Mesenchymal stem cell (in vitro differentiated cells and primary cell): ENCODE measurements at regions not wholly inside any gene's neighbourhood (a gene's known extent, or its start where the extent isn't known, plus 50 kb on each side); places are given as distances from the start of the nearest gene placed in this dataset.

Experiments
- DNase-seq: peaks from one replicate; pipeline ENCODE4 v3.0.0-alpha.2; 2013
- H2AFZ ChIP-seq: one replicate; pipeline ENCODE4 v1.6.1; 2013; ENCODE audit warnings: low read depth, mild to moderate bottlenecking, control low read depth, inconsistent platforms, low read length, moderate library complexity
- H2AK5ac ChIP-seq: 2 replicates; pipeline ENCODE4 v1.6.1; 2013; ENCODE audit warnings: low read length, moderate library complexity, mild to moderate bottlenecking, inconsistent platforms; ENCODE audit not compliant: severe bottlenecking
- H2BK120ac ChIP-seq: one replicate; pipeline ENCODE4 v1.6.1; 2013; ENCODE audit warnings: low read depth, mild to moderate bottlenecking, inconsistent platforms, low read length, moderate library complexity
- H2BK12ac ChIP-seq, 2 experiments: one replicate each; pipeline ENCODE4 v1.6.1; 2013; ENCODE audit warnings: inconsistent platforms in 2 of 2, low read length in 2 of 2, mild to moderate bottlenecking in 2 of 2, moderate library complexity in 2 of 2, control low read depth in 1 of 2
- H2BK15ac ChIP-seq: one replicate; pipeline ENCODE4 v1.6.1; 2013; ENCODE audit warnings: mild to moderate bottlenecking, low read depth, inconsistent platforms; ENCODE audit not compliant: poor library complexity, severe bottlenecking
- H2BK5ac ChIP-seq: 2 replicates; pipeline ENCODE4 v1.6.1; 2013; ENCODE audit warnings: low read depth, mild to moderate bottlenecking, low read length, control low read depth, inconsistent platforms; ENCODE audit not compliant: poor library complexity, severe bottlenecking
- H3K14ac ChIP-seq, 2 experiments: one replicate each; pipeline ENCODE4 v1.6.1; 2013; ENCODE audit warnings: inconsistent platforms in 2 of 2, low read length in 2 of 2, control low read depth in 1 of 2, mild to moderate bottlenecking in 1 of 2, moderate library complexity in 1 of 2
- H3K18ac ChIP-seq, 2 experiments: one replicate each; pipeline ENCODE4 v1.6.1; 2013; ENCODE audit warnings: inconsistent platforms in 2 of 2, low read length in 2 of 2, control low read depth in 1 of 2, low read depth in 1 of 2, mild to moderate bottlenecking in 1 of 2
- H3K23ac ChIP-seq, 2 experiments: one replicate each; pipeline ENCODE4 v1.6.1; 2013; ENCODE audit warnings: inconsistent platforms in 2 of 2, low read length in 2 of 2, mild to moderate bottlenecking in 2 of 2, moderate library complexity in 2 of 2, control low read depth in 1 of 2
- H3K27ac ChIP-seq: 2 replicates; pipeline ENCODE4 v1.5.1; 2013; ENCODE audit warnings: mild to moderate bottlenecking, moderate library complexity, low read length, control low read depth, inconsistent platforms; ENCODE audit not compliant: poor library complexity, severe bottlenecking
- H3K27me3 ChIP-seq, 2 experiments: 2 replicates each; pipeline versions ENCODE4 v1.6.1 to v1.7.0; 2013; ENCODE audit warnings: low read length in 2 of 2, mild to moderate bottlenecking in 2 of 2, moderate library complexity in 2 of 2, control low read depth in 1 of 2, inconsistent platforms in 1 of 2; ENCODE audit not compliant: control insufficient read depth in 1 of 2, insufficient read depth in 1 of 2
- H3K36me3 ChIP-seq, 2 experiments: 2 replicates each; pipeline versions ENCODE4 v1.6.1 to v1.7.0; 2013; ENCODE audit warnings: low read length in 2 of 2, control low read depth in 1 of 2, inconsistent platforms in 1 of 2, low read depth in 1 of 2, mild to moderate bottlenecking in 1 of 2; ENCODE audit not compliant: insufficient read depth in 2 of 2, control insufficient read depth in 1 of 2
- H3K4ac ChIP-seq, 2 experiments: one replicate each; pipeline ENCODE4 v1.6.1; 2013; ENCODE audit warnings: inconsistent platforms in 2 of 2, low read length in 2 of 2, mild to moderate bottlenecking in 2 of 2, moderate library complexity in 2 of 2, control low read depth in 1 of 2, low read depth in 1 of 2
- H3K4me1 ChIP-seq: 2 replicates; pipeline ENCODE4 v1.6.1; 2013; ENCODE audit warnings: low read depth, low read length, control low read depth; ENCODE audit not compliant: control insufficient read depth, insufficient read depth
- H3K4me2 ChIP-seq: 2 replicates; pipeline ENCODE4 v1.6.1; 2013; ENCODE audit warnings: low read length, mild to moderate bottlenecking, inconsistent platforms; ENCODE audit not compliant: poor library complexity, severe bottlenecking
- H3K4me3 ChIP-seq, 2 experiments: 2 replicates each; pipeline versions ENCODE4 v1.5.1 to v1.7.0; 2013; ENCODE audit warnings: low read length in 2 of 2, mild to moderate bottlenecking in 2 of 2, control low read depth in 1 of 2, low read depth in 1 of 2; ENCODE audit not compliant: insufficient read depth in 1 of 2
- H3K79me1 ChIP-seq: replicated peaks from 2 replicates; pipeline ENCODE4 v1.6.1; 2013; ENCODE audit warnings: mild to moderate bottlenecking, control low read depth, low read length, inconsistent platforms; ENCODE audit not compliant: poor library complexity, severe bottlenecking
- H3K9ac ChIP-seq: 2 replicates; pipeline ENCODE4 v1.7.0; 2013; ENCODE audit warnings: mild to moderate bottlenecking, low read length, moderate library complexity
- H3K9me3 ChIP-seq: 2 replicates; pipeline ENCODE4 v1.7.0; 2013; ENCODE audit warnings: mild to moderate bottlenecking, low read length; ENCODE audit not compliant: control insufficient read depth
- H4K8ac ChIP-seq: one replicate; pipeline ENCODE4 v1.6.1; 2013; ENCODE audit warnings: inconsistent platforms, mild to moderate bottlenecking, low read length, moderate library complexity
- H4K91ac ChIP-seq: one replicate; pipeline ENCODE4 v1.6.1; 2013; ENCODE audit warnings: mild to moderate bottlenecking, low read length, inconsistent platforms
- WGBS: methylation state at CpG from one replicate; pipeline ENCODE4 v1.1.7; 2013; ENCODE audit warnings: mixed read lengths; 5-methylcytosine and 5-hydroxymethylcytosine counted together

DNA sequence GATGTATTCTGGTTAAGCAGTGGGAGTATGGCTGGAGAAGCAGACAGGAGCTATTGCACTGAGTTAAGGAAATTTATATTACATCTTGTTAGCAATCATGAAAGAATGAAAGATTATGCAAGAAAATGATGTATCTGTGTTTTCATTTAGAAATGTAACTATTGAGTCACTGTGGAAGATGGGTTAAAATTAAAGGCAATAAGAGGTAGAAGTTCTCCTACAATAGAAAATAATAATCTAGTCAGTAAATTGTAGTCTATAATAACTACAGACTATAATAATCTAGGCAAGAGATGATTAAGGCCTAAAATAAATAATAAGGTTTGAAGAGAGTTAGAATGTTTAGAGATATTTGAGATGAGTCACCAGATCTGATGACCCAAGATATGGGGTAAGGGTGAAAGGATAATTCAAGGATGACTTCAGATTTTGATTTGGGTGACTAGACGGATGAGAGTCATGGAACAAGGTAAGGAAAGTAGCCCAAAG lies 371.9 kb upstream of the KCNH7 start:
- no peaks in the 10 kb centered on the region for H3K27me3 ChIP-seq
- H3K18ac ChIP-seq: no peak overlapping the region
- no peak overlapping the region for H4K8ac ChIP-seq
- H3K23ac ChIP-seq: no peak overlapping the region
- WGBS: 67% methylated on average over 1 of the region's 1 CpG
- H3K36me3 ChIP-seq: no peaks in the 10 kb centered on the region
- no peak overlapping the region for H2AK5ac ChIP-seq
- H3K79me1 ChIP-seq: no peaks in the 10 kb centered on the region
- no peak overlapping the region for H4K91ac ChIP-seq
- no peak overlapping the region for H2BK120ac ChIP-seq
- H2AFZ ChIP-seq: no peak overlapping the region
- H3K4me3 ChIP-seq: no peak overlapping the region
- no peaks in the 10 kb centered on the region for H3K9me3 ChIP-seq
- peak overlapping the region; percentile 48 for H3K9ac ChIP-seq
- no peak overlapping the region for H2BK15ac ChIP-seq
- no peak overlapping the region for H3K14ac ChIP-seq
- H2BK5ac ChIP-seq: no peak overlapping the region
- H3K4me1 ChIP-seq: no peaks in the 10 kb centered on the region
- DNase-seq: peak; percentile 51
- no peak overlapping the region for H3K4ac ChIP-seq
- no peak overlapping the region for H2BK12ac ChIP-seq
- no peak overlapping the region for H3K27ac ChIP-seq
- no peak overlapping the region for H3K4me2 ChIP-seq

DNA sequence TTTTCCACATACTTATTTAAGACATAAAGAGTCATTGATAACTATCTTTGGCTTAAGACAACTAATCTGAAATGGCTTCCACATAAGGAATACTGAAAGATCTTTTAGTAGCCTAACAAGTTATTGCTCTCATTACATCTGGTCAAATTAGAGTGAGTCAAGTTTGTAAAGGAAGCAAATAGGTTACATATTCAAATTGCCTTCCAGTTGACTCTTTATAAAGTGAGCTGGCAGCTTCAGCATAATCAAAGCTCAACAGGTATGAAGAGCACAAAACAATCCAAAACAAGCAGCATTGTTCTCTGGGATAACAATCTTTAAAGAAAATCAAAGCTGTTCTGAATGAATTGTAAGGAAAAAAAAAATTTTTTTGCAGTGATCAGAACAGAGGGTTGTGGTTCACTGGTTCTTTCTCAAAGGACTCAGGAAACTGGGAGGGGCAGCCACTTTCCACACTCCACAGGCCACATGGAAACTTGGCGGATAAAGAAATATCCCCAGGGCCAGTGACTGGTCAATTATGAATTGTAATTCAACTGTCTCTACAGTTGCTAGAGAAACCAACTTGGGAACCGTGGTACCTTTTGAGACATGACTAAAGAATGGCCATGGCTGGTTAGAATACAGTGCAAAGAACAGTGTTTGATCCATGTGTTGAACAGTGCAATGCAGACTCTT lies 369.3 kb upstream of the KCNH7 start:
- no peak overlapping the region for H2AFZ ChIP-seq
- H3K23ac ChIP-seq: no peak overlapping the region
- H3K4ac ChIP-seq: no peak overlapping the region
- WGBS: 96% methylated on average over 2 of the region's 2 CpGs
- H2BK120ac ChIP-seq: no peak overlapping the region
- no peaks in the 10 kb centered on the region for H3K4me1 ChIP-seq
- H3K14ac ChIP-seq: no peak overlapping the region
- peak overlapping the region; percentile 27 for H3K9ac ChIP-seq
- H2BK12ac ChIP-seq: no peak overlapping the region
- H3K27me3 ChIP-seq: no peaks in the 10 kb centered on the region
- H4K8ac ChIP-seq: no peak overlapping the region
- peak overlapping the region; percentile 56 for H3K27ac ChIP-seq
- no peak overlapping the region for H2BK5ac ChIP-seq
- H3K18ac ChIP-seq: no peak overlapping the region
- no peak overlapping the region for H4K91ac ChIP-seq
- no peak overlapping the region for H3K4me3 ChIP-seq
- no peaks in the 10 kb centered on the region for H3K9me3 ChIP-seq
- H3K4me2 ChIP-seq: no peak overlapping the region
- H3K36me3 ChIP-seq: no peaks in the 10 kb centered on the region
- H3K79me1 ChIP-seq: no peaks in the 10 kb centered on the region
- H2AK5ac ChIP-seq: no peak overlapping the region
- DNase-seq: no peak
- H2BK15ac ChIP-seq: no peak overlapping the region

DNA sequence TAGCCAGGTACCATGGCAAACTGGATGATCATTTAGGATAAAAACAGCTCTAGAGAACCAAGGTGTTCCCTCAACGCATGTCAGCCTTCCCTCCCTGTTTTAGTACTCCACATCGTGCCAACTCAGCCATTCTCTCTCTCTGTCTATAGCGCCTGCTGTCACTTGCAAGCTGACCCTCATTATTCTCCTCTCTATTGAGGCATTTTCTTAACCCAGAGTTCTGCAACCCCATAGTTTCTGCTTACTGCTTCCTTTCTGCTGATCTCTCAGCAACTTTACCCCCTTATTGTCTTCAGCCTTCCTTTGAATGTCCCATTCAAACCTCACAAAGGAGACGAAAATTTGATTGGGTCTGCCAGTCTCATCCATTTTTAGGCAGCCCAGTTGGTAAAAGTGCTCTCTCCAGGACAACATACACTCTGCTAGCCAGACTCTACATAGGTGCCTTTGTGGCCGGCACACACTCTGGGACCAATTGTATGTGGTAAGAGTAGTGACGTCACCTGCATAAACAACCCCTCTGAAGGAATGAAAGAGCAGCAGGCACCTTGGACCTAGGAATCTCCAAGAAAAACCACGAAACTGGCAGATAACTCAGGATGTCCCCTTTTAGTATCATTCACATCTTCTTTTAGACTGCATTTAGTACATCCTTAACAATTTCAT lies 367.2 kb upstream of the KCNH7 start:
- no peak overlapping the region for H2BK15ac ChIP-seq
- DNase-seq: no peak
- H3K4me3 ChIP-seq: no peak overlapping the region
- no peak overlapping the region for H3K27ac ChIP-seq
- H4K8ac ChIP-seq: no peak overlapping the region
- H2AK5ac ChIP-seq: no peak overlapping the region
- no peak overlapping the region for H3K14ac ChIP-seq
- no peak overlapping the region for H2AFZ ChIP-seq
- H3K36me3 ChIP-seq: no peaks in the 10 kb centered on the region
- H3K9ac ChIP-seq: no peak overlapping the region
- H4K91ac ChIP-seq: no peak overlapping the region
- H3K4ac ChIP-seq: no peak overlapping the region
- no peak overlapping the region for H2BK5ac ChIP-seq
- H3K18ac ChIP-seq: no peak overlapping the region
- H3K79me1 ChIP-seq: no peaks in the 10 kb centered on the region
- no peaks in the 10 kb centered on the region for H3K4me1 ChIP-seq
- H2BK120ac ChIP-seq: no peak overlapping the region
- H3K9me3 ChIP-seq: no peaks in the 10 kb centered on the region
- no peak overlapping the region for H3K4me2 ChIP-seq
- 83% methylated on average over 7 of the region's 7 CpGs for WGBS
- H3K23ac ChIP-seq: no peak overlapping the region
- H3K27me3 ChIP-seq: no peaks in the 10 kb centered on the region
- no peak overlapping the region for H2BK12ac ChIP-seq

DNA sequence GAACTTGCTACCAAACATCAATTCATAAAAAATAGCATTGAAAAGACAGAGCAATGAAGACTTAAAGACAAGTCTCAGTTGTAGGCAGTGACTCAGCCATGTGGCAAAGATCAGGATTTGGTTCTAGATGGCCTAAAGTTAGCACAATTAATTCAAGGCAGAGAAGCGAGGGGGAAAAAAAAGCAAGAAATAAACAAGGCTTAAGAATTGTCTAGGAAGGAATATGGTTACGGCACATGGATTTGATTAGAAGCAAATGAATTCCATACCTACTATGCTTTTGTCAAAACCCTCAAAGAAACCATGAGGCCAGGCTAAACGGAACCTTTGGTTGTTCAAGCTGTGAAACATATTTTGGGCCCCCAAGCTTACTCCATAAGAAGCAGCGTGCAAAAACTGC lies 362.2 kb upstream of the KCNH7 start:
- H3K79me1 ChIP-seq: no peaks in the 10 kb centered on the region
- no peak overlapping the region for H3K18ac ChIP-seq
- no peak overlapping the region for H3K4me2 ChIP-seq
- DNase-seq: no peak
- H3K27me3 ChIP-seq: no peaks in the 10 kb centered on the region
- H3K36me3 ChIP-seq: no peaks in the 10 kb centered on the region
- no peak overlapping the region for H3K4me3 ChIP-seq
- no peak overlapping the region for H2AFZ ChIP-seq
- H3K4me1 ChIP-seq: peaks cover 2% of the 10 kb centered on the region
- H3K9ac ChIP-seq: no peak overlapping the region
- no peak overlapping the region for H4K91ac ChIP-seq
- WGBS: 93% methylated on average over 4 of the region's 4 CpGs
- H2BK12ac ChIP-seq: no peak overlapping the region
- no peak overlapping the region for H2BK5ac ChIP-seq
- no peak overlapping the region for H3K14ac ChIP-seq
- H3K27ac ChIP-seq: no peak overlapping the region
- H3K9me3 ChIP-seq: no peaks in the 10 kb centered on the region
- no peak overlapping the region for H2BK15ac ChIP-seq
- no peak overlapping the region for H2AK5ac ChIP-seq
- no peak overlapping the region for H2BK120ac ChIP-seq
- H3K23ac ChIP-seq: no peak overlapping the region
- H3K4ac ChIP-seq: no peak overlapping the region
- H4K8ac ChIP-seq: no peak overlapping the region
